ENCODE measurements at regions not wholly inside any gene's neighbourhood (a gene's known extent, or its start where the extent isn't known, plus 50 kb on each side); places are given as distances from the start of the nearest gene placed in this dataset.

- no peak for TF ChIP-seq CTCF (conservative IDR thresholded peaks at IDR 0.05; ENCODE audit: low read depth in 2 of 2)
- TF ChIP-seq POLR2AphosphoS5 (IDR thresholded peaks at IDR 0.05; ENCODE audit: low read depth) = no peak
- TF ChIP-seq CREB1 (CRISPR knock-in tag; IDR thresholded peaks at IDR 0.05; ENCODE audit: low read depth) = no peak
- TF ChIP-seq STAT1 (IDR thresholded peaks at IDR 0.05; ENCODE audit: unreplicated experiment) = no peak
- no peak for TF ChIP-seq EZH2 (IDR thresholded peaks at IDR 0.05; ENCODE audit: low read depth, unreplicated experiment)
- TF ChIP-seq JUNB (IDR thresholded peaks at IDR 0.05; ENCODE audit: unreplicated experiment) = no peak
- no peak for TF ChIP-seq ZNF114 (CRISPR knock-in tag; IDR thresholded peaks at IDR 0.05)
- TF ChIP-seq EZH2phosphoT487 (IDR thresholded peaks at IDR 0.05; ENCODE audit: unreplicated experiment) = no peak
- TF ChIP-seq REST (IDR thresholded peaks at IDR 0.05; ENCODE audit: unreplicated experiment) = no peak
- no peak for TF ChIP-seq NANOG (IDR thresholded peaks at IDR 0.05; ENCODE audit: borderline replicate concordance)
Measured at GRCh38 chr2:88873620-88874019, 182.1 kb downstream of the RPIA start.
